RWPE2 (cell line): ENCODE measurements at regions not wholly inside any gene's neighbourhood (a gene's known extent, or its start where the extent isn't known, plus 50 kb on each side); places are given as distances from the start of the nearest gene placed in this dataset.

Experiments used
- ATAC-seq: fragments of 200-7000 bp; cut with Tn5 transposase; 3 replicates; pipeline ENCODE4 v1.9.1; 2021; ENCODE audit warnings: low read depth
- DNase-seq: peaks from one replicate; pipeline ENCODE4 v3.0.0-alpha.2; 2020; ENCODE audit warnings: low spot score
- H3K27ac ChIP-seq: fragments of 450-650 bp; 2 replicates; pipeline ENCODE4 v1.5.1; 2017; ENCODE audit warnings: mild to moderate bottlenecking; ENCODE audit not compliant: poor library complexity, severe bottlenecking
- H3K27me3 ChIP-seq: fragments of 250-450 bp; sonication (Bioruptor Pico); 2 replicates; pipeline ENCODE4 v1.5.1; 2021; ENCODE audit warnings: mild to moderate bottlenecking, moderate library complexity; ENCODE audit not compliant: insufficient read depth, poor library complexity, severe bottlenecking
- H3K36me3 ChIP-seq: fragments of 250-450 bp; sonication (Bioruptor Pico); 2 replicates; pipeline ENCODE4 v1.5.1; 2020; ENCODE audit warnings: low read depth, mild to moderate bottlenecking, moderate library complexity
- H3K4me1 ChIP-seq: fragments of 250-450 bp; sonication (Bioruptor Pico); 2 replicates; pipeline ENCODE4 v1.5.1; 2021; ENCODE audit warnings: mild to moderate bottlenecking, moderate library complexity; ENCODE audit not compliant: insufficient read depth, poor library complexity, severe bottlenecking
- H3K4me3 ChIP-seq: fragments of 250-450 bp; sonication (Bioruptor Pico); 2 replicates; pipeline ENCODE4 v1.5.1; 2021; ENCODE audit warnings: mild to moderate bottlenecking, moderate library complexity; ENCODE audit not compliant: severe bottlenecking
- H3K9me3 ChIP-seq: fragments of 250-450 bp; sonication (Bioruptor Pico); 2 replicates; pipeline ENCODE4 v1.5.1; 2021; ENCODE audit warnings: mild to moderate bottlenecking, moderate library complexity; ENCODE audit not compliant: severe bottlenecking
- CTCF ChIP-seq: fragments of 450-650 bp; IDR thresholded peaks from one replicate; pipeline ENCODE4 v1.5.1; 2017; ENCODE audit warnings: mild to moderate bottlenecking, moderate library complexity; ENCODE audit not compliant: poor library complexity, severe bottlenecking

GRCh38 chr15:92810418-92811138 lies 89.5 kb upstream of the CHD2 start:
- H3K4me3 ChIP-seq = peak overlapping the region; percentile 39
- H3K36me3 ChIP-seq = no peaks in the 10 kb centered on the region
- TF ChIP-seq CTCF = no peak
- H3K27ac ChIP-seq = peak overlapping the region; percentile 96
- DNase-seq (peak; percentile 84), ATAC-seq (peak; percentile 59)
- peaks cover 25% of the 10 kb centered on the region for H3K4me1 ChIP-seq
- no peaks in the 10 kb centered on the region for H3K9me3 ChIP-seq
- H3K27me3 ChIP-seq = no peaks in the 10 kb centered on the region

- no peaks in the 10 kb centered on the region for H3K27me3 ChIP-seq
- H3K36me3 ChIP-seq = no peaks in the 10 kb centered on the region
- peaks cover 25% of the 10 kb centered on the region for H3K4me1 ChIP-seq
- peak overlapping the region; percentile 96 for H3K27ac ChIP-seq
- H3K4me3 ChIP-seq = peak overlapping the region; percentile 39
- ATAC-seq (peak; percentile 37), DNase-seq (peak; percentile 56)
- TF ChIP-seq CTCF = no peak
- no peaks in the 10 kb centered on the region for H3K9me3 ChIP-seq
Observed at GRCh38 chr15:92811148-92811913, 88.8 kb upstream of the CHD2 start.

GRCh38 chr15:92812271-92812670 lies 87.9 kb upstream of the CHD2 start:
- H3K36me3 ChIP-seq = no peaks in the 10 kb centered on the region
- TF ChIP-seq CTCF = no peak
- no peaks in the 10 kb centered on the region for H3K9me3 ChIP-seq
- peak; percentile 45 for DNase-seq
- H3K4me1 ChIP-seq = peaks cover 25% of the 10 kb centered on the region
- no peaks in the 10 kb centered on the region for H3K27me3 ChIP-seq
- peak overlapping the region; percentile 39 for H3K4me3 ChIP-seq
- H3K27ac ChIP-seq = peak overlapping the region; percentile 96
- ATAC-seq = no peak

GRCh38 chr15:92813485-92813884 lies 86.6 kb upstream of the CHD2 start:
- DNase-seq (no peak), ATAC-seq (no peak)
- no peaks in the 10 kb centered on the region for H3K27me3 ChIP-seq
- H3K27ac ChIP-seq = no peak overlapping the region
- peaks cover 31% of the 10 kb centered on the region for H3K4me1 ChIP-seq
- H3K4me3 ChIP-seq = no peak overlapping the region
- TF ChIP-seq CTCF = no peak
- H3K9me3 ChIP-seq = no peaks in the 10 kb centered on the region
- H3K36me3 ChIP-seq = no peaks in the 10 kb centered on the region
